ENCODE measurements at regions not wholly inside any gene's neighbourhood (a gene's known extent, or its start where the extent isn't known, plus 50 kb on each side); places are given as distances from the start of the nearest gene placed in this dataset.

- TF ChIP-seq POLR2AphosphoS5 (IDR thresholded peaks at IDR 0.05; ENCODE audit: low read depth, low read length) = no peak
- TF ChIP-seq PAX5 (IDR thresholded peaks at IDR 0.05; ENCODE audit: insufficient read depth, low read length, severe bottlenecking) = no peak
- TF ChIP-seq POU2F2 (IDR thresholded peaks at IDR 0.05; ENCODE audit: low read depth, low read length) = no peak
- TF ChIP-seq POLR2A (IDR thresholded peaks at IDR 0.05; ENCODE audit: low read depth, low read length) = no peak
- TF ChIP-seq TAF1 (IDR thresholded peaks at IDR 0.05; ENCODE audit: low read depth, low read length) = no peak
- TF ChIP-seq SPI1 (IDR thresholded peaks at IDR 0.05; ENCODE audit: low read depth, low read length) = no peak
These were observed 112.1 kb upstream of the LRATD1 start for GRCh38 chr2:14520385-14520945.
